CD4-positive, alpha-beta T cell treated with Interferon gamma for 1 hour (primary cell): ENCODE measurements at regions not wholly inside any gene's neighbourhood (a gene's known extent, or its start where the extent isn't known, plus 50 kb on each side); places are given as distances from the start of the nearest gene placed in this dataset.

Experiments used
- DNase-seq: peaks from one replicate; pipeline ENCODE4 v3.0.0-alpha.2; 2020

DNA sequence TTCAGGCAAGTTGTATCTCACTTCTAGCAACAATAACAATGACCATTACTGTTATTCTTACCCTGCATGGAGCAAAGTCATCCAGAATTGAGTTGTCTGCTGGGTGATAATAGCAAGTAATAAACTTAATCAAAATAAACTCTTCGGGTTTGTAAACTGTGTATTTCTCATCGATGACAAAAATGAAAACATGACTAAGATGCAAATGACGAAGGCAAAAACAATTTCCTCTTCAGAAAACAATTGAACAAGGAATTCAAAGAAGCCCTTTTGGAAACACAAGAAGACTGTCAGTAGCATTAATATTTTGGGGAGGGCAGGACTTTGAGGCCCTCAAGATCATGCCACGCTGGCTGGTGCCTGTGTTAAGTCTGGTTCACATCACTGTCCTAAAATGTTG lies 232.0 kb downstream of the BTG1 start:
- no peak for DNase-seq

DNA sequence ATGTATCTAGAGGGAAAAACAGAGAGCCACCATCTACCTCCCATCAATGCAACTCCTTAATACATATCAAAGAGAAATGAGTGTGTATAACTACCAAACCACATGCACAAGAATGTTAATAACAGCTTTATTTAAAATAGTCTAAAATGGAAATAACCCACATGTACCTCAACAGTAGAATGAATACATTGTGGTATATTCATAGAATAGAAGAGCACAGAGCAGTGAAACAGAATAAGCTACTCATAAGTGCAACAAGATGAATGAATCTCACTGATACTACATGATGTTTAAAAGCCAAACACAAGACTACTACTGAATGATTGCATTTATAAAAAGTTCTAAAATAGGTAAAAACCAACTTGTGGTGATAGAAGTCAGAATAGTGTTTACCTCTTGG lies 232.5 kb downstream of the BTG1 start:
- DNase-seq: no peak

DNA sequence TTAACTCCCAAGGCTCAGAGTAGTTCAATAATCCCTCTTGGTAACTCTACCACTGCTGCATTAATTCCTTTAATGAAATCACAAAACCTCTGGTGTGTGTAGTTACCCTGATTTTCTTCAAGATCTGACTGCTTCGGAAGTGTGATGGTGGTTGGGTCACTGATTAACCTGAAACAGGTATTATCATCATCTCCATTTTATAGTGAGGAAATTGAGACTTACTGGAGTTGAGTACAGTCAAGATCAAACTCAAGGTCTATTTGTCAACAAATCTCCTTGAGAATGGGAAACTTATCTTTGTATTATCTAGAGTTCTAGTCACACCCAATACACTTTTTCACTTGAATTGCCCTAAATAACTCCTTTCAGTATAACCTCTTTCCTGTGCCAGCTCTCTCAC lies 233.5 kb downstream of the BTG1 start:
- no peak for DNase-seq

- no peak for DNase-seq
Observed at GRCh38 chr12:91910871-91911388, 234.7 kb downstream of the BTG1 start.

GRCh38 chr12:91902860-91903683 lies 242.6 kb downstream of the BTG1 start:
- DNase-seq: no peak

DNA sequence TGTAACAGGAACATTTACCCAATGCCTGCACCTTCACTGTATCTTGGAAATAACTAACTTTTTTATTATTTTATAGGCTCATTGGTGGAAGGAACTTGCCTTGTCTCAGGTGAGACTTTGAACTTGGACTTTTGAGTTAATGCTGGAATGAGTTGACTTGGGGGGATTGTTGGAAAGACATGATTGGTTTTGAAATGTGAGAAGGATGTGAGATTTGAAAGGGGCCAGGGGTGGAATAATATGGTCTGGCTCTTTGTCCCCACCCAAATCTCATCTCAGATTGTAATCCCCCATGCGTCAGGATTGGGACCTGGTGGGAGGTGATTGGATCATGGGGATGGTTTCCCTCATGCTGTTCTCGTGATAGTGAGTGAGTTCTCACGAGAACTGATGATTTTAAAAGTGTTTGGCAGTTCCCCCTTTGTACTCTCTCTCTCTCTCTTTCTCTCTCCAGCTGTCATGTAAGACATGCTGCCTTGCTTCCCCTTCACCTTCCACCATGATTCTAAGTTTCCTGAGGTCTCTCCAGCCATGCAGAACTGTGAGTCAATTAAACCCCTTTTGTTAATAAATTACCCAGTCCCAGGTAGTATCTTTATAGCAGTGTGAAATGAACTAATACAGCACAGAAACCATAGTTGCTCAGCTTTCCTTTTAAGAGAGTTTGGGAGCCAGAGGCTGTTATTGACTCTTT lies 244.1 kb downstream of the BTG1 start:
- no peak for DNase-seq

GRCh38 chr12:91900971-91901370 lies 244.7 kb downstream of the BTG1 start:
- DNase-seq: no peak

DNA sequence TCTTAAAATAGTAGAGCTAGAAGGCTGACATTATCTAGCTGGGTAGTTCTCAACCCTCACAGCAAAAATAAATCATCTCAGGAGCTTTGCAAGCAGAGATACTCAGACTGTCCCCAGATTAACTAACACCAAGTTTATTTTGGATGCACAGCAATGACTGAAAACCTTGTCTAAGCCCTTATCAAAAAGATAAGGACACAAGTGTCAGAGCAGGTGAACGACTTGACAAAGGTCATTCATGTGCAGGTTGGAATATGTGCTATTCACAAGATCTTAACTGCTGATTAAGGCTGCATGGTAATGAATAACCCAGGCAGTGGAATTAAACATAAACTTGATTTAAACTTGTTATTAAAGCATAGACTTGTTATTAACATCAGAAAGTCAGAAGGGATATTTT lies 246.6 kb downstream of the BTG1 start:
- no peak for DNase-seq

DNA sequence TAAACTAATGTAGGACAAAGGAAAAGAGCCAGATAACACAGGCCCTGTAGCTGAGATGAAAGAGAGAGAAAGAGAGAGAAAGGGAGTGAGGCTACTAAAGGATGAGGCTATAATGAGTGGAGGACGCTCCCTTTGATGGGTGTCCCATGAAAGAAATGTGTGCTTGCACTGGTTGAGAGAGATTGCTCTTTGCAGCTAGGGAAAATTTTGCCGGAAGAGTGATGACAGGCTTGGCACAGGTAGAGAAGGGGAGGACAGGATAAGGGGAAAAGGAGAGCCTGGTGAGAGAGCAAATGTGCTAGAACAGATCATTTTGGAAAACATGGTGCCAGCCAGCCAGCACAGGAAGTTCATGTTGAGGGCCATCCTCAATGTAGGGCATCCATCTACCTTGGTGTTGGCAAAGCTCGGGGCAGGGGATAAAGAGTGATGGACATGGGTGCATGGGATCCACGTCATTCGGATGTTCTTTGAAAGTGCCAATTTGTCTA lies 248.6 kb downstream of the BTG1 start:
- no peak for DNase-seq

GRCh38 chr12:91896286-91897024 lies 249.2 kb downstream of the BTG1 start:
- DNase-seq: no peak

GRCh38 chr12:91894911-91895310 lies 250.7 kb downstream of the BTG1 start:
- DNase-seq: no peak

GRCh38 chr12:91893476-91893875 lies 252.2 kb downstream of the BTG1 start:
- DNase-seq: no peak

DNA sequence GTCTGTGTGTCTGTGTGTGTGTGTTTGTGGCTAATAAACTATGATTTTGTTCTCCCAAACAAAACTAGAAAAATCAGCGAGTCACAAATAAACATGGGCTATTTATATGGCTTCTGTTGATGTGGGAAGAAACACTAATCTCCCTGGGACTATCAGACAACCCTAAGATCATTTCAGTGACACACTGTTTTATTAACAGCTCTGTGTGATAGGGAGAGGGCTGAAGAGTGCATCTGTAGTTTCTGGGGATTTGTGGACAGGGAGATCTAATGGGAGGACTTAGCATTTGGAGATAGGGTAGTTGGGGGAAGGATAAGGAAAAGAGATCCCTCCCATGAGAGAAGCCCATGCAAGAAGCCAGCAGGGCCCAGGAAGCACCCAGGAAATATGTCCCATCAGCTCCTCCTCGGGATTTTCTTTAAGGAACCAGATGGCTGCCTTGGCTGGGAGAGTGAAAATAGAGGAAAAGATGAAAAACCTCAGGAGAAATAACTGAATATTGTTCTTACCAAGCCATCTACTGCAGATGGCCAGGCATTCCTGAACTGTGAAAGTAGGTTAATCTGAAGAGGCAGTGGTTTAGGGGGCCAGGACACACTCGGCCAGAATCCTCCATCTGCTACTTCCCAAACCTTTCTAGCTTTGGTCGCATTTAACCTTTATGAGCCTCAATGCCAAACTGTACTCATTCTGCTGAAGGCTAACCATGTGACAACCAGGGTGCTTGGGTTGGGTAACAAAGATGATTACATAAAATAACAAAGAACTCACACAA lies 253.4 kb downstream of the BTG1 start:
- DNase-seq: no peak

DNA sequence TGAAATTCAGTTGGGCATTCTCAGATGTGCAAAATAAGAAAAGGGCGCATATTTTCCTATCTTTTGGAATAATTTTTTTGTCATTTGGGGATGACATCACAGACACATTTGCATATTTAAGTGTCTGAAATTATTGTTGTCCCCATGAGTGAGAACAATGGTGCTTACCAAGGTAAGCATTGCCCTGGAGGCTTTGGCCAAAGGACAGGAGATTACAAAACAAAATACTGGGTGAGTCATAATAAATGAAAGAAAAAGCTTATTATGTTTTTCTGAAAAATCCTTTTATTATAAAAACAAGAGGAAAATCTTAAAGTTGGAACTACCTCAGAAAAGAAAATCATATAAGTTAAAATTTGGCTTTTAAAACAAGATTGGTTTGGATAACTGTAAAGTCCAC lies 254.9 kb downstream of the BTG1 start:
- DNase-seq: no peak

GRCh38 chr12:91889910-91890309 lies 255.7 kb downstream of the BTG1 start:
- no peak for DNase-seq

DNA sequence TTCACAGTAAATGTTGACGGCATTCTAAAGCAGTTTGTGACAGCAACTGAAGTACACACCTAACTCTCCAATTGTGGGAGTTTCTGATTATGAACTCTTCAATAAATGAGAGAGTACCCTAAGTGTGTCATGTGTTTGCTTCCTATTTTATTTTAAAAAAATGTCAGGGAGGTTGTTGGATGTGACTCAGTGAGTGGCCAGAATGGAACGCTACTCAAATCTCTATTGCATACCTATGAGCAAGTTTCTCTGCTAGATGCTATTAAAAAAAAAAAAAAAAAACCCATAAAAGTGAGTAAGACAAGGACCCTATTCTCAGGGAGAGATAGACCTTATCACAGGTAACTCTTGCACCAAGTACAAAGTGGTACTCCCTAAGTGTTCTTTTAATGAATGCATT lies 256.6 kb downstream of the BTG1 start:
- no peak for DNase-seq

DNA sequence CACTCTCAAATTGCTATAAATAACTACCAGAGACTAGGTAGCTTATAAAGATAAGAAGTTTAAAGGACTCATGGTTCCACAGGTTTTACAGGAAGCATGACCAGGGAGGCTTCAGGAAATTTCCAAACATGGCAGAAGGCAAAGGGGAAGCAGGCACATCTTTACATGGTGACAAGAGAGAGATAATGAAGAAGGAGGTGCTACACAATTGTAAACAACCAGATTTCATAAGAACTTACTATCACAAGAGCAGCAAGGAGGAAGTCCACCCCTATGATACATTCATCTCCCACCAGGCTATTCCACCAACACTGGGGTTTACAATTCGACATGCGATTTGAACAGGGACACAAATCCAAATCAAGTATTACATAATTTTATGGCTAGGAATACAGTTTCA lies 257.7 kb downstream of the BTG1 start:
- DNase-seq: no peak

DNA sequence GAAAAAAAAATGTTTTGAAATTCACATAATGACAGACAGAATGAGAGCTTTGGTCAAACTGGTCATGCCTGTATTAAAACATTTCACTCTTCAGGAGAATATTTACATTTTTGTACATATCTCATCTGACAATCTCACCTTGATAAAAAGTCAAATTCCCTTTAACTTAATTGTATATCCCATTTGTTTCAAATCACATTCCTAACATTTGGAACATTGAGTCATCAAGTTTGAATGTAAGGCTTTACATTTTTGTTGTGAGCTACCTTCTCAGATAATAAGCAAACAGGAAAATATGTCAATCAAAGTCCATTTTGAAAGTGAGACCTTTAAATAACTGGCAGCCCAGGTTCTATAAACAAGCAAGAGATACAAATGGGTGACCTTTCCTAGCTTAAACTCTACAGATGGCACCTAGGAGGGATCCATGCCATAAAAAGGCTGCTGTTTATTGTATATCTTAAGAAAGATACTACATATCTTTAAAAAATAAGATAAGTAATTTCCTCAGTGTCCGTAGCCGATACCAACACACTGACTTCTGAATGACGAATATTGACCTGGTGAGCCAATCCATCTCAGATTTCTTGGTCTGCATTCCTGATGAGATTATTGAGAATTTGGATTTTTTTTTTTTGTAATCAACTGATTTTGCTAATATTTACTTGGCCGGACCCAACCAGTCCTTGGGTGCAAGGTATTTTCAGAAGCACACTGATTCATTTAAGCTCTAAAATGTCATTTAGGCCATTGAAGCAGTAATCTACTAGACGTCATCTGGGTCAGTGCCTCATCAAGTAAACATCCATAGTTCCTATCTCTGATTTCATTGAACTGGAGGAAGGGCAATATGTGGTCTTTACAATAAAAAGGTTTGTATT lies 259.6 kb downstream of the BTG1 start:
- no peak for DNase-seq

- no peak for DNase-seq
Observed at GRCh38 chr12:91884230-91884629, 261.4 kb downstream of the BTG1 start.

- no peak for DNase-seq
Observed at GRCh38 chr12:91883811-91884210, 261.8 kb downstream of the BTG1 start.

DNA sequence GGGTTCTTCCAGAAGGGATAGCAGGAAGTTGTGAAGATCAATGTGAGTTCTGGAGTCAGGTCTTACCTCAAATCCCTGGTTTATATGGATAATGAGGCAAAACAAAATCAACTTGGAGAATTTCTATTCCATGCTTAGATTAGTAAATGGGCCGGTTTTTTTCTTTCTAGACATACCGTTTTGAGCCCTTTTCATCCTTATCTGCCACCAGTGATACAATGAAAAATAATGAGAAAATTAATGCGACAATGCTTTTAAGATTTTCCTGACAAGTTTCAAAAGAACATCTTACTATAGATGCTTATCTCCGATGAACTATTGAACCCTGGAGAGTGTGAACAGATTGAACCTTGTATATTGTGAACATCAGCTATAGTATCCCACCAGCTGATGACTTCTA lies 262.7 kb downstream of the BTG1 start:
- DNase-seq: no peak

- DNase-seq: no peak
Observed at GRCh38 chr12:91880528-91880927, 265.1 kb downstream of the BTG1 start.
